Urothelium cell line (cell line): ENCODE measurements at regions not wholly inside any gene's neighbourhood (a gene's known extent, or its start where the extent isn't known, plus 50 kb on each side); places are given as distances from the start of the nearest gene placed in this dataset.
"Not testable (repeated sequence)": the region's sequence is repeated elsewhere in the genome, so short reads cannot be mapped to it uniquely, and the experiment has no call there.

Source experiments
- DNase-seq: peaks from one replicate; pipeline ENCODE4 v3.0.0; 2011; ENCODE audit warnings: low spot score, mixed read lengths
- FAIRE-seq: peaks from 2 replicates; lab custom pipeline; 2011; peaks lifted over from hg19 to GRCh38; lab: Jason Lieb, UNC

DNA sequence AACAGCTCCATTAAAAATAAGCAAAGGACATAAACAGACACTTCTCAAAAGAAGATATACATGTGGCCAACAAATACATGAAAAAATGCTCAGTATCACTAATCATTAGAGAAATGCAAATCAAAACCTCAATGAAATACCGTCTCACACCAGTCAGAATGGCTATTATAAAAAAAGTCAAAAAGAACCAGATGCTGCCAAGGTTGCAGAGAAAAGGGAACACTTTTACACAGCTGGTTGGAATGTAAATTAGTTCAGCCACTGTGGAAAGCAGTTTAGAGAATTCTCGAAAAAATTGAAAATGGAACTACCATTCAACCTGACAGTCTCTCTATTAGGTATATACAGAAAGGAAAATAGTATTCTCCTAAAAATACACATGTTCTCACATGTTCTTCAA lies 102.4 kb upstream of the FIBIN start:
- no peak for DNase-seq

GRCh38 chr11:26896719-26897118 lies 97.2 kb upstream of the FIBIN start:
- no peak for DNase-seq
- FAIRE-seq, result no peak

More for the DNA sequence above, 102.4 kb upstream of the FIBIN start:
- FAIRE-seq, result no peak

DNA sequence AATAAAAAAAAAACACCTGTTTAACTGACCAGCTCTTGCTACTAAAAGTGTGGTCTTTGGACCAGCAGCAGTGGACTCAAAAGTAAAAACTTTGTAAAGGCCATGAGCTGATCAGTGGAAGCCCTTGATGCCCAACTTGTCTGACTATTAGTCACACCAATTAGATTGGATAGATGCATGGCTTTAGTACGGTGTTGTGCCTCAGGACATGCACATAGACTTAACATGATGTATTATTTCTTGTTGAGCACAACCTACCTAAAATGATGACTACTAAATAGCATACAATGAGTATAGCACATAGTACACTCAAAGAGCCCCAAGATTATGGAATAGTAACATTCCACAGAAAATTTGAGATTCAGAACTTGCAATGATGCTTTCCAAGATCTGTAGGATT lies 95.1 kb upstream of the FIBIN start:
- FAIRE-seq (no peak), DNase-seq (no peak)

DNA sequence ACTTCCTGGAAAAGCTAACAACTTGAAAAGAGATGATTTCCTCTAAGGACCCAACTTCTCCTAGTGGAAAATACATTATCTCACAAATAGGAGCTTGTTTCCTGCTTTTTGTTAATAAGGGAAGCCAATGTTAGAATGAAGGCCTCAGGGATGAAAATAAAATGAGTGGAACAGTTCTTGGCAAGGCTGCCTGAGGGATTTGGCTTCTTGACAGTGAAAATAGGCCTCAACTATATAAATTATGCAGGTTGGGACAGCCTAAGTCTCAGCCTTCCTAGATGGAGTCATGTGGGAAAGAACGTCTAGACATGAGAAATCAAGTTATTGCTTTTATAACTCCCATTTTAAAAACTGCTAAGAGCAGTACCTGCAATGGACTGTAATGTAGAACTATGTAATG lies 92.8 kb upstream of the FIBIN start:
- no peak for DNase-seq
- FAIRE-seq, result no peak

- FAIRE-seq, result no peak
- DNase-seq, result no peak
These were observed 89.8 kb upstream of the FIBIN start for GRCh38 chr11:26904132-26904531.

DNA sequence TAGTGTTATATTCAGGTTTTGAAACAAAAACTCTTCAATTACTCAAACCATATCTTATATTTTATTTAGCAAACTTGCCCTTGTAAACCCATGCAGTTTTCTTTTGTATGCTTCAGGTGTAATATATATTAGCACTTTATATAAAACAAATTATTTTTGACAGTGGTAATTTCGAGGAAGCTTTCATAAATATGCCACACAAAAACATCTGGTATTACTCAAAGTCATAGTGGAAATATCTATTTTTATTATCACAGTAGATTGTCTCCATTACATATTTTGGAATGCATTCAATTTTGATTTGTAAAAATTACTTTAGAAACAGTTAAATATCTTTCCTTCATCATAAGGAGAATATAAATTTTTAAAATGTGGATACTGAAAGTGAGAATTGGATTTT lies 89.1 kb upstream of the FIBIN start:
- DNase-seq, result no peak
- FAIRE-seq, result no peak

DNA sequence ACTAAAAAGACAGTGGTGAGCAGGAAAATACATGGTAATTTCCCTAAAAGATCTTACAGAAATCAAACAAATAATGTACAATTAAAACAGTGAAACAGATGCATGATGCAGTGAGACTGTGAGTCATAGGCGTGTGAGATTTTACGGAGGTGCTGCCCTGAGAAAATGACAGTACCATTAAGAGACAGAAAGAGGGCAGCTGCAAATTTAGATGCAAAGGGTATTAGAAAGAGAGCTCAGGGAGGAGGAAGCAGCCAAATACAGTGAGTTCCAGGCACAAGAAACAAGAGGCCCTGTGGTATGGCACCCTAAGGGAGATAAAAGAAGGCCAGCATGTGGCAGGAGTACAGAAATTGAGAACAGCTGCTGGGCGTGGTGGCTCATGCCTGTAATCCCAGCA lies 88.5 kb upstream of the FIBIN start:
- FAIRE-seq (no peak), DNase-seq (no peak)

DNA sequence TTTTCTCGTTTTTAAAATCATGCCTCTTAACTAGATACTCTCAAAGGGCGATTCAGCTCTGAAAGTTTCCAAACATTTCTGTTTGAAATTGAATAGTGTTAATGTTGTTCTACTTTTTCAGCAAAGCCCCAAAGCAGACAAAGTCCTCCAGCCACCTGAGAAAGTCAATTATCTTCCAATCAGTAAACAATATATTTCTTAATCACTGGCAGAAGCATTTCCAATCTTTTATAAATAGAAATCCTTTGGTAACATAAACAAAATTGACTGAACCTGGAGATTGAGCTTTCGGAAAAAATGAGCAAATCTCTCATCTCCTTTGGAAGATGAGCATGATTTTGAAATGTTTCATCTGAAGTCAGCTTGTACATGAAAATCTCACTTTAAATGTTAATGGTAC lies 84.4 kb upstream of the FIBIN start:
- no peak for FAIRE-seq
- no peak for DNase-seq

DNA sequence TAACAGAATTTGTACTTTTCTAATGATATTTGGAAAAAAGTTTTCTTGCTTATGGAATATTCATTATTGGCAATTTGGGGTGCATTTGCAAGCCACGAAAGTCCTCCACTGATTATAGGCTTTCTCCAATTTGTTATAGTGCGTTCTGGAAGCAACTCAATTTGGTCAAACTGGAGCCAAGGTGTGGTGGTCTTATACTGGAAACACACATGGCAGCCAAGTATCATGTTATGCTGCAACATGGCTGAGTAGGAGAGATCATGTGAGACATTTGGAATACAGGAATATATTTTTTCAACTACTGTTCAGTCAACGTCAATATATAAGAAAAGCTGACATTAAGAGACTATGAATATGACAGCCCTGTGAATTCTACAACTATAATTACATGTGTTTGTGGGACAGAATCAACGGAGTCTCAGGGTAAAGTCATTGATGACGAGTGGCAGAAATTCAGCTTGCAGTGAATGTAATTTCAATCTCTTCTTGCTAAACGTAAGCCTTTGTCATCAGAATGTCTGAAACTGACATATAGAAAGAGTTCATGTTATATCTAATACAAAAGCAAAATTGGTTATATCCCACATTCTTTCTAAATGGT lies 83.8 kb upstream of the FIBIN start:
- FAIRE-seq, result no peak
- DNase-seq, result no peak

DNA sequence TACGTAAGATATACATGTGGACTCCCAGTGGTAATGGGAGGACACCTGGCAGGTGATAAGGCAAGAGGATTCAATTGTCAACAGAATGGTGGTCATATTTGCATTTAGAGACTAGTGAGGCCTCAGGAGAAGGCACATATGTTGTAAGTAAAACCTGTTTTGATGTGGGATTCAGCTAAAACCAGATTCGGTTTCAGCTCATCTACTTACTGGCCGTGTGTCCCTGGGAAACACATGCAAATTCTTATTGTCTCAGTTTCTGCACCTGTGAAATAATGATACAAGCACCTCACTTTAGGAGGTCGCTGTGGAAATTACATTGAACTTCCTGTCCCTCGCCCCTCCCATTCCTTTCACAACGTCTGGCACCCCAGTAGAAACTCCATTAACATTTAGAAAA lies 78.9 kb upstream of the FIBIN start:
- no peak for FAIRE-seq

DNA sequence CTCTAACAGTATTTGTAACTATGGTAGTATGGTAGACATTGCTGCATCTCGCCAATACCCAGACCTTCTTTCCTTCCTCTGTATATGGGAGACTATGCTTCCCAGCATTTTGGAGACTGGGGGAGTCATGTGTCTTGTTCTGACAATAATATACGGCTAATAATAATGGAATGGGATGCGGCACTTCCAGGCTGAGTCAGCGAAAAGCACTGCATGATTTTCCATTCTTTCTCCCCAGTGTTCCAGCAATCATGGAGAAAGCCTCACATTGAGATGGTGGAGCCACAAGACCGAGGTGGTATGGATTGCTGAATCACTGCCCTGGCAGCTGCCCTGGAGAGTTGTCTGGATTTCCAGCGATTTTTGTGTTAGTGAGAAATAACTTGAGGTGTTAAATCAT lies 77.1 kb upstream of the FIBIN start:
- FAIRE-seq (no peak), DNase-seq (no peak)

More for the DNA sequence above, 78.9 kb upstream of the FIBIN start:
- no peak for DNase-seq

GRCh38 chr11:26928582-26928981 lies 65.3 kb upstream of the FIBIN start:
- DNase-seq, result no peak
- no peak for FAIRE-seq

DNA sequence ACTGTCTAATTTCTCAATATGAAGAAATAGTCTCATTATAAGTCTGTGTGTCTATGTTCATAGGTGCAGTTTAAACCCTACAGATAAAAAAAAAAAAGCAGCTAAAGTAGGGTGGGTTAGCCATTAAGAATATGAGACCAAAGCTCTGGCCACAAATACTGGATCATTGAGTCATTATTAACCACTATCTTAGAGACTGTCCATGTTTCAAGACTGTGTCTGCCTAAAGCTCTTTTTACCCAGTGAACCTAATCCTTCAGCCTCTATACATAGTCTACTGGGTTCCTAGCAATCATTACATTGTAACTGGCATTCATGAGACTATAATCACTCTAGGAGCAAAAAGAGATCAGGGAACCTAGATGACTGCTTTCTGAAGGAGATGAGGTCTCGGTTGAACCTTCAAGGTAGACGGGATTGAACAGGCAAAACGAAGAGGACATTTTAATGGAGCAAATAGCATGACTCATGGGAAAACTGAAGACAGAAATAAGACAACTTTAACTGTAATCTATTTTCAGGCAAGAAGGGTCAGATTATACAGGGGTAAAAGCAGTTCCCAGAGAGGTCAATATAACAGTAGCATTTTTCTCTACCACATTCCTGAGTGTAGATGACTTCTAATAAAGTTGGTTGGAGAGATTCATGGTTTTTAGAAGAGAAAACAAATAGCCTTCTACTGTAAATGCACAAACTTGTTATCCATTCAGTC lies 64.0 kb upstream of the FIBIN start:
- no peak for DNase-seq
- FAIRE-seq, result no peak

- DNase-seq, result no peak
These were observed 63.2 kb upstream of the FIBIN start for GRCh38 chr11:26930518-26931247.

DNA sequence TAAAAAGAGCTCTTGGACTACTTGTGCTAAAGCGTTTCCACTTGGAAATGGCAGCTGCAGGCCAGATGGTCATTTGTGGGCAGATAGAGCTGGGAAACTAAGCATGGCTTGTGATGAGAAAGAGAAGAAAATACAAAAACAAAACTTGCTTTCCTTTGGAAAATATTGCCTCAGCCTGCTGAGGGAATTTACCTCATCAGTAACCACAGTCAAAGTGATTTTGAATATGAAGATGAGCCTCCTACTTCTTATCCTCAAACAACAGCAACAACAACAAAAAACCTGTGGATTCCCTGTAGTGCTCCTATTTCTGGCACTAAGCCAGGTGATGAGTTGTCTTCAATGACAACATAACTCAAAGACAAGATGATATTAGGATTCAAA lies 62.7 kb upstream of the FIBIN start:
- FAIRE-seq, result no peak

More at GRCh38 chr11:26930518-26931247, 63.2 kb upstream of the FIBIN start:
- FAIRE-seq, result no peak

DNA sequence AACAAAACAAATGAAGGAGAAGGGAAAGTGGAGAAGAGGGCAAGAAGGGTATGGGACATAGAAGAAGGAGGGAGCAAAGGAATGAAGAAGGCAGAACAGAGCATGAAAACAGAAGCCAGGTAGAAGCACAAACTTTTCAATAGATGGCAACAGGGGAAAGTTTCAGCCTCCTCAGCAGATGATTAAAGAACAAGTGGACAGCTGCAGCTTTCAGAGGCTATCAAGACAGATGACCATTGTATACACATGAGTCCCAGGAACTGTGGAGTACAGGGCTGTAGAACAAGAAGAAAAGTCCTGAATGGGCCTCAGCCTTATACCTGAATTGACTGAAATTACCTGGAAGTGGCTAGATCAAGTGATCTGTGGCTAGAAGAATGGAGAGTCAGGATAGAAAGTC lies 62.0 kb upstream of the FIBIN start:
- no peak for FAIRE-seq
- DNase-seq, result no peak

More for the DNA sequence above, 62.7 kb upstream of the FIBIN start:
- no peak for DNase-seq

GRCh38 chr11:26936109-26936508 lies 57.8 kb upstream of the FIBIN start:
- FAIRE-seq, result no peak
- no peak for DNase-seq

GRCh38 chr11:26937386-26937785 lies 56.5 kb upstream of the FIBIN start:
- no peak for FAIRE-seq
- DNase-seq, result no peak

DNA sequence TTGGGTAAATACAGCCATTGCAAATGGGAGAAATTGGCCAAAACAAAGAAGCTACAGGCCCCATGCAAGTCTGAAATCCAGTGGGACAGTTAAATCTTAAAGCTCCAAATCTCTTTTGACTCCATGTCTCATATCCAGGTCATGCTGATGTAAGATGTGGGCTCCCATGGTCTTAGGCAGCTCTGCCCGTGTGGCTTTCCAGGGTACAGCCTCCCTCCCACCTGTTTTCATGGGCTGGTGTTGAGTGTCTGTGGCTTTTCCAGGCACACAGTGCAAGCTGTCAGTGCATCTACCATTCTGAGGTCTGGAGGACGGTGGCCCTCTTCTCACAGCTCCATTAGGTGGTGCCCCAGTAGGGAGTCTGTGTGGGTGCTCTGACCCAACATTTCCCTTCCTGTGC lies 53.4 kb upstream of the FIBIN start:
- not testable (repeated sequence) for DNase-seq, FAIRE-seq

DNA sequence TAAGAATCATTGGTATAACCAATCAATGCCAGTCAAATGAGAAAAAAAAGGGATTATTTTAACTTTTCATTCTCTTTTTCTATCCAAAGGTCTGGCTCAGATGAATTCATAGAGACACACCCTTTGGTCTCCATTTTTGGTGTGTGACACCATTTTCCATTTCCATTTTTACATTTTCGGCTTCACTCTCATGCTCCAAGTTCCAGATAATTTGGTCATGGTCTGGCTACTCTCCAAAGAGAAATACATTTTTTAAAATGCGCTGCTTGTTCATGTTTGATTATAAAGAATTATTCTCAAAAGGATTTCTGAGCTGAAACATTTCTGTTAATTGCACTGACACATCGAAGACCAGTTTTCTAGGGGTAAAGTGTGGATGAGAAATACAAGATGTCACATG lies 51.6 kb upstream of the FIBIN start:
- FAIRE-seq, result no peak

DNA sequence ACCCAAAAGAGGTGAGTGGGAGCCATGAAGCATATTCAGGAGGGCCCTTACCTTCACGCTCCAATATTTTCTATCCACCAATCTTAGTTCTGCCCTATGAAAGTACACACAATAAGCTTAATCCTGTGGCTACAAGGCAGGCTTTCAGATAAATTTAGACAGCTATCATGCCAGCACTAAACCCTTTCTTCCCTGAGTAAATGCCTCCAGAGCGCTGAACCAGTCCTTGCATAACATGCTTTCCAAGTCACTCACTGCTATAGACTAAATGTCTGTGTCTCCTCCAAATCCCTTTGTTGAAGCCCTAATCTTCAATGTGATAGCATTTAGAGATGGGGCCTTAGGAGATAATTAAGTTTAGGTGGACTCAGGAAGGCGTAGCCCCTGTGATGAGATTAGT lies 50.3 kb upstream of the FIBIN start:
- DNase-seq, result no peak
- no peak for FAIRE-seq

More for the DNA sequence above, 51.6 kb upstream of the FIBIN start:
- no peak for DNase-seq
